GM23248 (cell line): ENCODE measurements at regions not wholly inside any gene's neighbourhood (a gene's known extent, or its start where the extent isn't known, plus 50 kb on each side); places are given as distances from the start of the nearest gene placed in this dataset.

ENCODE experiments used
- EZH2 ChIP-seq: fragments of 200-600 bp; sonication (generic); IDR thresholded peaks from 2 replicates; pipeline ENCODE4 v1.6.1; 2018; ENCODE audit warnings: antibody characterized with exemption, mild to moderate bottlenecking; ENCODE audit not compliant: insufficient read depth, poor library complexity, severe bottlenecking
- EZH2phosphoT487 ChIP-seq: fragments of 200-600 bp; sonication (generic); IDR thresholded peaks from 2 replicates; pipeline ENCODE4 v1.6.1; 2018; ENCODE audit warnings: antibody characterized with exemption, moderate library complexity, mild to moderate bottlenecking, low read depth; ENCODE audit not compliant: insufficient read depth

DNA sequence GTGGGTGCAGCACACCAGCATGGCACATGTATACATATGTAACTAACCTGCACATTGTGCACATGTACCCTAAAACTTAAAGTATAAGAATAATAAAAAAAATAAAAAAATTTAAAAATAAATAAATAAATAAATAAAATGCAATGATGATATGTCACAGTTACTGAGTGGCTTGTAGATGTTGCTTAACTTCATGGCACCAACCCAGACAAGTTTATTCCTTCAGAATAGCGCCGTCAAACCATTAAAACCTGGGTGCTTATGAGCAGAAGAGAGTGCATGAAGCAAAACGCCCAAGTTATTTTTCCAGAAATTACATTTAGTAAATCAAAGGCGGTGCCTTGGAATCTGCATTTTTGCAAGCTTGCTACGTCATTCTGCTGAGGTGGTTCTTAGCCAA, 417.9 kb downstream of the AEBP2 start:
- TF ChIP-seq EZH2: no peak
- TF ChIP-seq EZH2phosphoT487: no peak
